ENCODE measurements at regions not wholly inside any gene's neighbourhood (a gene's known extent, or its start where the extent isn't known, plus 50 kb on each side); places are given as distances from the start of the nearest gene placed in this dataset.
"Not testable (repeated sequence)": the region's sequence is repeated elsewhere in the genome, so short reads cannot be mapped to it uniquely, and the experiment has no call there.

DNA sequence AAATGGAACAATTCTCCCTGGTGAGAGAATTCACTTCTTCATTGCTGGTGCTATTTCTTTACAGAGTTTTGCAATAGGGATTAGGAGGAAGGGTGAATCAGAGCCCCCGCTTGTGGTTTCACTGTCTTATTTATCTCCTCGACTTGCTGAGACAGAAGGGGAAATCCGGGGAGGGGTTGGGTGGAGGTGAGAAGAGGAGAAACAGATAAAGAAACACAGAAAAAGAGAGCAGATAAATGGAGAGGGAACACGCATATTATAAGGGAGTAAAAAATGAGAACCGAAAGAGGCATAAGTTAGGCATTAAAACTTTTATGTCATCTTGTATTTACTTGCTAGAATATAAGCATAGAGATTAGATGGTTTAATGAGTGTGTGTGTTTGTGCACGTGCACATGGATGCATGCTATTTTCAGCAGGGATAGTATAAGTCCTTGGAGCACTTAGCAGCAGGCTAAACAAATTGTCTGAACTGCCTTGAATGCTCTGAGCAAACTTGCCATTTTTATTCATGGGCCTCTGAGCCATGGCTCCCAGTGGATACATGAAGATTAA lies 105.0 kb downstream of the OLIG3 start:
- CTCF ChIA-PET: no interaction called here
- DNase-seq (ENCODE audit: low read depth): no peak
- no peak overlapping the region for H3K4me3 ChIP-seq (ENCODE audit: low read depth, low read length)
- POLR2A ChIA-PET: interaction anchor here (0.6 kb wide), 1 partner anchor 54 kb away, joined by 8 read pairs; no protein-coding TSS in a partner anchor
- TF ChIP-seq, protein P1, sequence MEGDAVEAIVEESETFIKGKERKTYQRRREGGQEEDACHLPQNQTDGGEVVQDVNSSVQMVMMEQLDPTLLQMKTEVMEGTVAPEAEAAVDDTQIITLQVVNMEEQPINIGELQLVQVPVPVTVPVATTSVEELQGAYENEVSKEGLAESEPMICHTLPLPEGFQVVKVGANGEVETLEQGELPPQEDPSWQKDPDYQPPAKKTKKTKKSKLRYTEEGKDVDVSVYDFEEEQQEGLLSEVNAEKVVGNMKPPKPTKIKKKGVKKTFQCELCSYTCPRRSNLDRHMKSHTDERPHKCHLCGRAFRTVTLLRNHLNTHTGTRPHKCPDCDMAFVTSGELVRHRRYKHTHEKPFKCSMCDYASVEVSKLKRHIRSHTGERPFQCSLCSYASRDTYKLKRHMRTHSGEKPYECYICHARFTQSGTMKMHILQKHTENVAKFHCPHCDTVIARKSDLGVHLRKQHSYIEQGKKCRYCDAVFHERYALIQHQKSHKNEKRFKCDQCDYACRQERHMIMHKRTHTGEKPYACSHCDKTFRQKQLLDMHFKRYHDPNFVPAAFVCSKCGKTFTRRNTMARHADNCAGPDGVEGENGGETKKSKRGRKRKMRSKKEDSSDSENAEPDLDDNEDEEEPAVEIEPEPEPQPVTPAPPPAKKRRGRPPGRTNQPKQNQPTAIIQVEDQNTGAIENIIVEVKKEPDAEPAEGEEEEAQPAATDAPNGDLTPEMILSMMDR (IDR thresholded peaks at IDR 0.05; ENCODE audit: insufficient read depth, low read depth, low read length): no peak
- H3K36me3 ChIP-seq (ENCODE audit: control insufficient read depth, insufficient read depth, low read length): no peaks in the 10 kb centered on the region
- no peaks in the 10 kb centered on the region for H3K27me3 ChIP-seq (ENCODE audit: control insufficient read depth, insufficient read depth, low read length)

DNA sequence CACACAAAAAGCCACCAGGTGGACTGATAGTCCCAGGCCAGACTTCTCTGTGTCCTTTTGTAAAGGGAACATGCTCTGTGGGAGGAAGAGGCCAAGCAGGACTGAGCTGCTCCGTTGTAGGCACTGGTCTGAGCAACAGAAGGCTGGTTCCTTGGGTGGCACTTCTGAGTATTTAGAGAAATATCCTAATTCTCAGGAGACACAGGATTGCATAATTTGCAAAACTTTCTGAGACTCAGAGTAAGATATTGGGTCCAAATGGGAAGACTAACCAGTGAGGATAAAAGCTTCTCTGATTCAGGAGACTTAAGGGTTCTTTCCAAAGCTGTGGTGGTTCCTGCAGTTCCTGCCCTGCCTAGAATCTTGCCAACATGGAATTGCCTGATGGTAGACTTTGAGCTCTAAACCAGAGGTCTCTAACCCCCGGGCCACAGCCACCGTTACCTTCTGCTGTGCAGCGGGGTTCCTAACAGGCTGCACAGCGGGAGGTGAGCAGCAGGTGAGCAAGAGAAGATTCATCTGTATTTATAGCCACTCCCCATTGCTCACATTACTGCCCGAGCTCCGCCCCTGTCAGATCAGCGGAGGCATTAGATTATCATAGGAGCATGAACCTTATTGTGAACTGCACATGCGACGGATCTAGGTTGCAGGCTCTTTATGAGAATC lies 107.0 kb downstream of the OLIG3 start:
- POLR2A ChIA-PET: no interaction called here
- TF ChIP-seq, protein P1 (IDR thresholded peaks at IDR 0.05; ENCODE audit: insufficient read depth, low read depth, low read length): no peak
- Histone ChIP-seq H3K4me3 (ENCODE audit: low read depth, low read length) (no peak overlapping the region), H3K27me3 (ENCODE audit: control insufficient read depth, insufficient read depth, low read length) (no peaks in the 10 kb centered on the region), H3K36me3 (ENCODE audit: control insufficient read depth, insufficient read depth, low read length) (no peaks in the 10 kb centered on the region)
- no peak for DNase-seq (ENCODE audit: low read depth)
- CTCF ChIA-PET: no interaction called here

DNA sequence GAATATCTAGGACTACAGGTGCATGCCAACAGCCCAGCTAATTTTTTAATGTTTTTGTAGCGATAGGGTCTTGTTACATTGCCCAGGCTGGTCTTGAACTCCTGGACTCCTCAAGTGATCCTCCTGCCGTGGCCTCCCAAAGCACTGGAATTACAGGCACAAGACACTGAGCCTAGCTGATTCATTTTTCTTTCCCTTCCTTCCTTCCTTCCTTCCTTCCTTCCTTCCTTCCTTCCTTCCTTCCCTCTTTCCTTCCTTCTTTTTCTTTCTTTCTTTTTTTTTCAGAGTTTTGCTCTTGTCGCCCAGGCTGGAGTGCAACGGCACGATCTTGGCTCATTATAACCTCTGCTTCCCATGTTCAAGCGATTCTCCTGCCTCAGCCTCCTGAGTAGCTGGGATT lies 110.9 kb downstream of the OLIG3 start:
- ChIA-PET POLR2A (interaction anchor here (0.6 kb wide), 1 partner anchor 11 kb away, joined by 4 read pairs; no protein-coding TSS in a partner anchor), CTCF (interaction anchor here (1.0 kb wide), 1 partner anchor 15 kb away, joined by 3 read pairs; no protein-coding TSS in a partner anchor)
- not testable (repeated sequence) for H3K4me3 ChIP-seq (ENCODE audit: low read depth, low read length); DNase-seq (ENCODE audit: low read depth); H3K27me3 ChIP-seq (ENCODE audit: control insufficient read depth, insufficient read depth, low read length); H3K36me3 ChIP-seq (ENCODE audit: control insufficient read depth, insufficient read depth, low read length)

GRCh38 chr6:137378090-137378369 lies 116.2 kb downstream of the OLIG3 start:
- ChIA-PET POLR2A (no interaction called here), CTCF (no interaction called here)
- H3K36me3 ChIP-seq (ENCODE audit: control insufficient read depth, insufficient read depth, low read length): no peaks in the 10 kb centered on the region
- H3K27me3 ChIP-seq (ENCODE audit: control insufficient read depth, insufficient read depth, low read length): no peaks in the 10 kb centered on the region
- no peak for DNase-seq (ENCODE audit: low read depth)
- H3K4me3 ChIP-seq (ENCODE audit: low read depth, low read length): no peak overlapping the region
- TF ChIP-seq, protein P1 (IDR thresholded peaks at IDR 0.05; ENCODE audit: insufficient read depth, low read depth, low read length): no peak

DNA sequence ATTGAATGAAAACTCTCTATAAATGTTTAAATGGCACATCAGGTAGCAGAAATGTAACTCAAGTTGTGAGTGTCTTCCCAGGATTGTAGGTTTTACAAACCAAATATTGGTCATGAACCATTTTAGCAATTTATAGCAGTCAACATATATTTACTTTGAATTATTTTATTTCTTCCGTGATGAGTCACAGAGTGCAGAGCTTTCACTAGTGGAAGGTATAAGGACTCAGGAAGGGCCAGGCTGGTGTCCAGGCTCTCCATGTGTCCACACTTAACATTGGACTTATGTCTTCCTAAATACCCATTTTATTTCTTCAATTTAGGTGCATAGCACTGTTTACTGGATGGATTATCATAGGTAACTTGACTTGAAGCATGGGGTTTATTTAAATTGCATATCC lies 120.9 kb downstream of the OLIG3 start:
- POLR2A ChIA-PET: no interaction called here
- CTCF ChIA-PET: no interaction called here
- no peaks in the 10 kb centered on the region for H3K36me3 ChIP-seq (ENCODE audit: control insufficient read depth, insufficient read depth, low read length)
- TF ChIP-seq, protein P1 (IDR thresholded peaks at IDR 0.05; ENCODE audit: insufficient read depth, low read depth, low read length): no peak
- H3K27me3 ChIP-seq (ENCODE audit: control insufficient read depth, insufficient read depth, low read length): no peaks in the 10 kb centered on the region
- DNase-seq (ENCODE audit: low read depth): no peak
- H3K4me3 ChIP-seq (ENCODE audit: low read depth, low read length): no peak overlapping the region

GRCh38 chr6:137372532-137372931 lies 121.7 kb downstream of the OLIG3 start:
- CTCF ChIA-PET: interaction anchor here (0.6 kb wide), 1 partner anchor 39 kb away, joined by 4 read pairs; no protein-coding TSS in a partner anchor
- no peaks in the 10 kb centered on the region for H3K27me3 ChIP-seq (ENCODE audit: control insufficient read depth, insufficient read depth, low read length)
- POLR2A ChIA-PET: no interaction called here
- no peaks in the 10 kb centered on the region for H3K36me3 ChIP-seq (ENCODE audit: control insufficient read depth, insufficient read depth, low read length)
- H3K4me3 ChIP-seq (ENCODE audit: low read depth, low read length): no peak overlapping the region
- TF ChIP-seq, protein P1 (IDR thresholded peaks at IDR 0.05; ENCODE audit: insufficient read depth, low read depth, low read length): no peak
- DNase-seq (ENCODE audit: low read depth): no peak

Data from BJ (cell line).